Jurkat, Clone E6-1 (cell line): ENCODE measurements at regions not wholly inside any gene's neighbourhood (a gene's known extent, or its start where the extent isn't known, plus 50 kb on each side); places are given as distances from the start of the nearest gene placed in this dataset.

Experiments
- DNase-seq: peaks from one replicate; pipeline ENCODE4 v3.0.0-alpha.2; 2011; ENCODE audit warnings: low read depth, low spot score
- H3K4me3 ChIP-seq: 2 replicates; pipeline ENCODE4 v1.5.1; 2011; ENCODE audit warnings: mild to moderate bottlenecking, low read length, control low read depth, moderate library complexity

DNA sequence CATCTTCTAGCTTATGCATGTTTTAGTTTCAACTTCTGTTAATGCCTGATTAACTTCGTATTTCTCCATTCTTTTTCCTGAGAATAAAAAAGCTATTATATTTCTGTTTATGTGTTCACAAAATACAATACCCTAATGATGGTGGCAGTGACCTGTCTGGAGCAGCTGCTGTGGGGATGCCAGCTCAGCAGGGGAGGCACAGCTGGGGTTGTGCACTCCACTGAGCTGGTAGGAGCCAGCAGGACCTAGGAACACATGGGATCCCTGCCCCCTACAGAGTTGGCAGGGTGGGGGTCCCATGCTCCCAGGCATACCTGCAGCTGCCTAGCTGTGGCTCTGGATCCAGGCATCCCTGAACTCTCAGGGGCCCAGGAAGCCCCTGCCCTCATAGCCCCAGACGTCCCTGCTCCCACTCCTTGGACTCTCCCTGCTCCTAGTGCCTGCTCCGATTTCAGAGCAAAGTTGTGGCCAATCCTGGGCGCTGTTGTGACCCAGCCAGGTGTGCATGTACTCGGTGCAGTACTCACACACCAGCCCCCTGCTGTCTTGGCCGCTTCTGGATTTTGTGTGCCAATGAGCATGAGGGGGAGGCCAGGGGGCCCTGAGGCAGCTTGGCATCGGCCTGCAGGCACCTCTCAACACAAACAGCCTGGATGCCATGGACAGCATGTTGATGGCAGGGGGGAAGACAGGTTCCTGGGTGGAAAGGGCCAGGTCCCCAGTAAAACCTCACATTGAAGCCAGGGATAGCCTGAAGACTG, 546.0 kb downstream of the ZNF804A start:
- DNase-seq: no peak
- no peak overlapping the region for H3K4me3 ChIP-seq

DNA sequence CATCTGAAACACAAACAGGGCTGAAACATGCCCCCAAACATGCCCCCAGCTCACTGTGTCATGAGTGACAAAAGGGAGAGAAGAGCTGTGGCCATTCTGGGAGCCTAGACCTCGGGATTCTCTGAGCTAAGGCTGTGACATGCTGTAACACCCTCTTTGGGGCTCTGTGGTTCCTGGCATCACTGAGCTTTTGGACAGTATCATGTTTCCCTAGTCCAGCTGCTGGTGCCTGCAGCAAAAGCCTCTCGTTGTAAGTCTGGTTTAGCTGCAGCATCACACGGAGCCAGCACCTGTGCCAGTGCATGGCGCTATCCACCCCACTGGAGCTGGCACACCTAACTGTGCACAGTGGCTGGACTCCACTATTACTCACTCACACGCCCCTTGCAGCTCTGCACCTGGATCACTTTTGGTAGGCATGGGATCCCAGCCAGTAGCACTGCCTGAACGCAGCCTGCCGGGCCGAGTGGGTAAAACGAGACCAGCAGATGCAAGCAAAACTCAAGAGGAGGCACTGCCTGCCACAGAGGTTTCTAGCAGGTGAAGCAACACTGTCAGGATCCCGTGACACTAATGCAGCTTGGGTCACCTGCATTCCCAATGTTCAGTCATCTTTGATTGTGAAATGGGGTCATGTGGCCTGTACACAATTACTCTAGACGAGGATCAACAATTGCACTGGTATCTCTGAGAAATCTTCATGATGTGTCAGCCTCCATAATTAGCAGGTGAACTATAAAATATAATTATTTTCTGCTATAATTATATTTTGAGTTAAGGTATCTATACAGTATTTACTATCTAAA, 547.2 kb downstream of the ZNF804A start:
- no peak for DNase-seq
- H3K4me3 ChIP-seq: no peak overlapping the region

DNA sequence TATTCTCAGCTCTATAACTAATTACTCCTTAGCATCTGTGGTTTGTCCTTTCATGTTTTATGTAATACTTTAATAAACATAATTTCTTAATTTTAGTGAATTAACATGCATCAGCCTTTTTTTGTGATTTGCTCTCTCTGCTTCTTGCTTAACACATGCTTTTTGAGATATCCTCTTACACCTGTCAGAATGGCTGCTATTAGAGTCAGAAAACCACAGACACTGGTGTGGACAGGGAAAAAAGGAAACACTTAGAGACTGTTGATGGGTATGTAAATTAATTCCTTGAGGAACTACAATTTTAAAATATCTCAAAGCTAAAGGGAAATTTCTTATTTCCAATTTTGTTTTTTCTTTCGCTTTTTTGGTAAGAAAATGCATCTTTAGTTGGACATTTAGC, 549.0 kb downstream of the ZNF804A start:
- no peak for DNase-seq
- H3K4me3 ChIP-seq: no peak overlapping the region

DNA sequence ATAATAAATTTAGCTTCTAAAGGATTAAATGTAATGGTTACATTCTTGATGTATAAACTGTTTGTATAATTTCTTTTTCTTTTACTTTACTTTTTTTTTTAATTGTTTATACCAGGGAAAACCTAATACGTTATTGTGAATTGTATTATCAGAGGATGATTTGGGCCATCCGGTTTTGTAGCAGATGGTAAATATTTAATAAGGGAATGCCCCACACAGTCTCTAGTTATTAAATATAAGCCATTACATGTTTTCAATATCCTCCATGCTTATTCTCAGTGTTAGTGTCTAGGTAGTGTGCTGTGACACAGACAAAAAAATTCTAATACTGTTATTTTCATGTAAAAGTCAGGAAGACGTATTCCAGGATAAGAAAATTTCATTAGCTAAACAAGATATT, 553.9 kb downstream of the ZNF804A start:
- no peak for DNase-seq
- H3K4me3 ChIP-seq: no peak overlapping the region

DNA sequence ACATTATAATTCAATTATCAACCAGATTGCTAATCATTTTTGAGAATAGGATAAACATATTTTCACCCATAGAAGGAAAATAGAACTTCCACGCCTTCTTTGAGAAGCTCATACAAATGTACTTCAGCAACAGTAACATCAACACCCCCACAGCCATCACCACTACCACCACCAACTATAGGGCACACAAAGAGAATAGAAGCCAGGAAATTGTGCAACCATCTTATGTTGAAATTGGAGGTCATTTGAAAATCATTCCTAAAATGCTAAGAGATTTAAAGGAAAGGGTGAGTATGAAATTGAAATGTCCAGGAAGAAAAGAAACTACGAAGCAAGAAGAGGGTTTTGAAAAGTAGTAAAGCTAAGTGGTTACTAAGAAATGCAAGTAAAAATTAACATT, 563.4 kb downstream of the ZNF804A start:
- no peak overlapping the region for H3K4me3 ChIP-seq
- no peak for DNase-seq

DNA sequence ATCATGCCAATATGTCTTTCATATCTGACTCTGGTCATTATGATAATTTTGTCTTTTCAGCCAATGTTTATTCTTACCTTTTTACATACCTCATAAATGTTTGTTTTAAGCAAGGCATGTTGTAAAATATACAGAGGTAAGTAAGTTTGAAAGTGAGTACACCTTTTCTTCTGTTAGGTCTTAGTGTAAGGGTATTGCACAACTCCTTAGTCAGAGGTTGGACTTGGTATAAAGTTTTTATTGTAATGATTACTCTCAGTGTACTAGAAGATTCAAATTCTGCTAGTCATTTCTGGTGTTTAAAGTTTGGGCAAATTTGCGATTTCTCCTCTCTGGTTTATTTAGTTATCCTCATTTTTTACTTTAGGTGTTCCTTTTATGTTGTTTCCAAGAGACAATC, 564.3 kb upstream of the FSIP2 start:
- no peak for DNase-seq
- H3K4me3 ChIP-seq: no peak overlapping the region

DNA sequence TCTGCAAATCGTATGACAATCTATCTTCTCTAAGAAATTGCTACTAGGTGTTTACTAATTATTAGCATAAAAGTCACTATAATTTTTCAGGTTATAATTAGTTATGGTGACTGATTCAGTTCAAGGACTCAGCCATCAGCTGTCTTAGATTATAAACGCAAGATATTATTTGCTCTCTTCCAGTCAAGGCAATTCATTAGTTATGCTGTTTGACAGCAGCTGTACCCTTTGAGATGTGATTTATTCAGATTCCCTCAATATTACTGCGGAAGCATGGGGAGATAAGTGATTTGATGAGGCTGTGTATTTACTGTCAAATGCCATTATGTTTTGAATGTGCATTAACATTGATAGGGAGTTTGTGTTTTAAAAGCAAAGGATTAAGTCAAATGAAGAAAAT, 558.9 kb upstream of the FSIP2 start:
- no peak overlapping the region for H3K4me3 ChIP-seq
- no peak for DNase-seq

DNA sequence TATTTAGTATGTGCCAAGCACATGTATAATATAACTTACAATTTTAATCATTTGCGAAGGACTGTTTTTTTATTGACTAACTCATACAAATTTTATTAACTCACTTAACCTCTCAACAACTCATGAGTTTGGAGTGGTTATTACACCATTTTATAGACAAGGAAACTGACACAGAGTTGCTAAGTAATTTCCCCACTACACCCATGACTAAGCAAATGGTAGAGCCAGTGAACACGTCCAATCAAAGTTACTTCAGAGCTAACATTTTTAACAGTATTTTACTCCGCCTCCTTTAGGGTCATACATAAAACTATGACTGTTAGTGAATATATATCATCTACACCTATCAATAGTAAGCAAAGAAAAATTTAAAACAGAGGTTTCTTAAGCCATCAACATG, 556.7 kb upstream of the FSIP2 start:
- DNase-seq: no peak
- no peak overlapping the region for H3K4me3 ChIP-seq

DNA sequence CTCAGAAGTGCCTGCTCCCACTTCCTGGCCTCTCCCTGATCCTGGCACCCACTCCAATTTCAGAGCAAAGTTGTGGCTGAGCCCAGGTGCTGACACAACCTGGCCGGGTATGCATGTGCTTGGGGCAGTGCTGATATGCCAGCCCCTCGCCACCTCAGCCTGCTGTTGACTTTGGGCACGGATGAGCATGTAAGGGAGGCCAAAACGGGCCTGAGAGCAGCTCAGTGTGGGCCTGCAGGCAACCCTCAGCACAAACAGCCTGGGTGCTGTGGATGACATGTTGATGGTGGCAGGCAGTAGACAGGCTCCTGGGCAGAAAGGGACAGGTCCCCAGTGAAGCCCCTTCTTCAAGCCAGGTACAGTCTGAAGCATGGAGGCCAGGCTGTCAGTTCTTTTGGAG, 553.6 kb upstream of the FSIP2 start:
- no peak for DNase-seq
- no peak overlapping the region for H3K4me3 ChIP-seq

DNA sequence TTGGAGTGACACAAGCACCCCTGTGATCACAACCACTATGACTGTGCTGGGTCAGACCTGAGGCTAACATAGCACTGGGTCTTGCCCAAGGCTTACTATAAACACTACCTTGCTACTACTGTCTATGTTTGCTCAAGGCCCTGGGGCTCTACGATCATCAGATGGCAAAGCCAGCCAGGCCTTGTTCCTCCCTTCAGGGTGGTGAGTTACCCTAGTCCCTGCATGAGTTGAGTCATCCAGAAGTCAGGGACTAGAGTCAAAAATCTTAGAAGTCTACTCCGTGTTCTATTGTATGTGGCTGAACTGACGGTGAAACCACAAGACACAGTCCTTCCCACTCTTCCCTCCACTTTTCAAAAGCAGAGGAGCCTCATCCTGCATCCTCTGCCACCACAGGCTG, 551.2 kb upstream of the FSIP2 start:
- DNase-seq: no peak
- H3K4me3 ChIP-seq: no peak overlapping the region

DNA sequence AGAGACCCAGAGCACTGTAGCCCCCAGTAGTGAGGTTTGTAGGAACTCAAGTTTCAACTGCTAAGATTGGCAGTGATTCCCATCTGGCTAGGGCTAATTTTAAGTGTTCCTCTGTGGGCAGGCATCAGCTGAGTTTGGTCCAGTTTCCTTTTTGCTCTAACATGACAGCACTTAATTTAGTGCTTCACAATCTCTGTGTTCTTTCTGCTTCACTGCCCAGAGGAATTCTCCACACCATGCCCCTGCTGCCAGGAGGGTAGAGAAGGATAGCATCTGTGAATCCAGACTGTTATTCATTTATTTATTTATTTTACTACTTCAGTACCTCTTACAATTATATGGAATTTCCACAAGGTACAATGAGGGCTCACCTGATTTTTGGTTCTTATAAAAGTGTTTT, 549.9 kb upstream of the FSIP2 start:
- H3K4me3 ChIP-seq: no peak overlapping the region
- no peak for DNase-seq

DNA sequence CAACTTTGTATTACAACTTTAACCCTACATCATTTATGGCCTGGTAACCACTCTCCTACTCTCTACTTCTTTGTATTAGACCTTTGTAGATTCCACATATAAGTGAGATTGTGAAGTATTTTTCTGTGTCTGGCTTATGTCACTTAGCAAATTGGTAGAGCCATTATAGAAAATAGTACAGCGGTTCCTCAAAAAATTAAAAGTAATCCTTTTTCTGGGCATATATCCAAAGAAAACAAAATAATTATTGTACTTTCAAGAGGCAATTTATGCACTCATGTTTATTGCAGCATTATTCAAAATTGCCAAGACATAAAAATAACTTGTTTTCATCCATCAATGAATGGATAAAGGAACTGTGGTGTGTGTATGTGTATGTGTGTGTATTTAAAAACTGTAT, 537.5 kb upstream of the FSIP2 start:
- DNase-seq: no peak
- H3K4me3 ChIP-seq: no peak overlapping the region

DNA sequence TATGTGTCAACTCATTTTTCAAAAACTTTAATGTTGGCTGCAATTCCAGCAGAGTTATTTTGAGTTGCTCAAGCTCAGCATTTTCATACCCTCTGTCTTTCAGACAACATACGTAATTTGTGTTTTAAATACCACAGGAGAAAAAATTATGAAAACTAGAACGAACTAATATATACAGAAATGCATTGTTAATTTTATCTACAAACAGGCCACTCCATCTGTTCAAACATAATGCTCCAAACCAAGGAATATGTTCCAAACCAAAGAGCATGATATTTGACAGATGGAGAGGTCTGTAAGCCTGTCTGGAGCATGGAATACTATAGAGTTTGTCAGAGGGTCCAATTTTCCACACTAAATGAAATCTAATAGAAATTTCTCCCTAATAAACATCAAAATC, 536.2 kb upstream of the FSIP2 start:
- H3K4me3 ChIP-seq: no peak overlapping the region
- DNase-seq: no peak

DNA sequence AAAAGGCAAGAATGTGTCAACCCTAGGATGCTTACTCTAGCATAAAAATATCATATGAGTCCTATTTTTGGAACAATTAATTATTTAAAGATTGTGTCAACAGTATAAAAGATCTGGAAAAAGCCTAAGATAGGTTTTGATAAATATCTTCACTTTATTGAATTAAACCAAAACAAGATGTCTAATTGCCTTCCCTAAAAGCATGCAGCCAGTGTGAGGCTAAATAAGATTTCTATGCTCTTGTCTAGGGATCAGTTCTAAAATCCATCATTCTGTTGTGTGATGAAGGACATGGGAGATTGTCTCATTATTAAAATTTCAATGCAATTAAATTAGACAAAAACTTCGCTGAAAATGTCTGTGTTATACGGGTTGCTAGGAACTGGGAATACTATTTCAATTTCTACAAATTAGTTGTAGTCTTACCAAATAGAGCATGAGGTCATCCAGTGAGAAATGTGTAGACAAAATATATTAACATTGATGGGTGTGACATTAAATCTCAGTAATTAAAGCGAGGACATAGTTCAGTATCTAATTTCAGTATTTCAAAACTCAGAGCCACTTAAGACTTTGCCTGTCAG, 535.6 kb upstream of the FSIP2 start:
- H3K4me3 ChIP-seq: no peak overlapping the region
- no peak for DNase-seq

DNA sequence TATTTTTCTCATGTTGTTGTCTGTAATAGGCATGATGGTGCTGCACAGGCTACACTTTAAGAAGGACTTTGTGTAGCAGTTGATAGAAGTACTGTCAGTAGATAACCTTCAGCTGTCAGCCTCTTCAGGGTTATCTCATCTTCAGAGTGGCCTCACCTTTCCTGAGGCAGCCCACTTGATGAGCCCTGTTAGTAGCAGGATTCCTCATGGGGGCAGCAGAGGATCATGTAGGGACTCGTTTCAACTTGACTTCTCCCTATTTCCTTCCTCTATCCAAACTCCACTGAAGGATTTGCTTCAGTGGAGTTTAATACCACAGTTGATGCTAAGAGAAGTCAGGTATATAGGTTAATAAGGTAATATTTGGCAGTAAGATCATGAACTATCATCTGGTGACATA, 530.3 kb upstream of the FSIP2 start:
- H3K4me3 ChIP-seq: no peak overlapping the region
- peak; percentile 4 for DNase-seq

DNA sequence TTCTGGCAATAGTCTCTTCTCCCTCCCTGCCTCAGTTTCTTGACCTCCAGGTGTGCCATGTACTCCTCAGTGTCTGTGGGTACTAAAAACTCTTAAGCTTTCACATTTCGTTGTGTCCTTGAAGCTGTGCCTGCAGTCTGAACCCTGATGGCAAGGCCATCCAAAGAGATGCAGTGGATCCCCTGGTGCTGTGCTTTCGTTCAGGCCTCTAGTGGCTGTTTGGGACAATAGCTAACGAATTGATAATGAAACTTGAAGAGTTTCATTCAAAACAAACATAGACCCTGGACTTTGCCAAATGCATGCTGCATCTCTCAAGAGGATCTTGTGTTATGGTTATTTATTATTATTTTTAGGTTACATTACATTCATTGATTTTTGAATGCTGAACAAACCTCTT, 523.1 kb upstream of the FSIP2 start:
- DNase-seq: no peak

DNA sequence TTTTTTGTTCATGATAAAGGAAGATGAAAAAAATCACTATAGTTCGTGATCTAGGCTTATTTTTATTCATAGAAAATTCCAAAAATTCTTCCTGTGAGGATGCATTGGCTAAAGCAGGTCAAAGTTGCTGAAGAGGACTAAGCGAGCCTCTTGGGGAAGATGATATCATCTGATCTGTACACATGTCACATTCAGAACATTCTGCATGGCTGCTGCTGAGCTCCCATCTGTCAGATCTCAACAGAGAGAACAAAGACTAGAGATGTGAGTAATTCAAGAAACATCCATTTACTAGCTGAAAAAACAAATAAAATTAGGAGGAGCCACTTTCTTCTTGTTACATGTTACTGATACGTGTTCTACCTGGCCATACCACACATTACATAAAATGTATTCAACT, 518.6 kb upstream of the FSIP2 start:
- DNase-seq: no peak
- H3K4me3 ChIP-seq: no peak overlapping the region

More for the DNA sequence above, 523.1 kb upstream of the FSIP2 start:
- H3K4me3 ChIP-seq: no peak overlapping the region

DNA sequence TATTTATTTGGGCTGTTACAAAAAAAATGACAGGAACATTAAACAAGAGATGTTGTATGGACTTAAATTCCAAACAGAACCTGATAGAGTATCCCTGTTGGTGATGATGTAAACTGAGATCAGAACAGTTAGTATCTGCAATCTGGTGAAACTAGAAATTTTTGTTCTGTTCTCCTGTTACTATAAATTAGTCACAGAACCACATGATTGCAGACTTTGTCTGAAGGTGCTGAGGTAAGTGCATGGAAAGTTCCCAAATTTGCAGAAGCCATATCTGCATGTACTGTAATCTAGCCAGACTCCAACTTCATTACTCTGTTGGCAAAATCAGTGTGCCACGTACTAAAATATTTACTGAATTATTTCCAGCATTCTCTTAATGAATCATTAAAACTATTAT, 516.3 kb upstream of the FSIP2 start:
- H3K4me3 ChIP-seq: no peak overlapping the region
- DNase-seq: no peak

DNA sequence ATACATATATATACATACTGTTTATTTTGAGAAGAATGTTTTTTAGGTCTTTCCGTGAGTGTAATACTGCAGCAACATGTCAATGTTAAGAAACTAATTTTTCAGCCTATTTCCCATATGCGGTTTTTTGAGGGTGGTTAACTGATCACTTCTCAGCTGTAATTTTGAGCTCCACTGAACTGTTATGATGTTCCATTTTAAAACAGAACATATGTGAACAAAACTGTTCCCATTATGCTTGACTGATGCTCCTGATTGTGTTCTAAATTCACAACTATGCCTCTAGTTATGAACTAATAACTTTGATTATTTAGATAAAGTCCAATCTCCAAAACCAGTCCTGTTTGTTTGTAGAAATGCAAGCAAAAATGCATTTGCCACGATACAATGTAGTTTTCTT, 511.2 kb upstream of the FSIP2 start:
- DNase-seq: no peak
- H3K4me3 ChIP-seq: no peak overlapping the region

DNA sequence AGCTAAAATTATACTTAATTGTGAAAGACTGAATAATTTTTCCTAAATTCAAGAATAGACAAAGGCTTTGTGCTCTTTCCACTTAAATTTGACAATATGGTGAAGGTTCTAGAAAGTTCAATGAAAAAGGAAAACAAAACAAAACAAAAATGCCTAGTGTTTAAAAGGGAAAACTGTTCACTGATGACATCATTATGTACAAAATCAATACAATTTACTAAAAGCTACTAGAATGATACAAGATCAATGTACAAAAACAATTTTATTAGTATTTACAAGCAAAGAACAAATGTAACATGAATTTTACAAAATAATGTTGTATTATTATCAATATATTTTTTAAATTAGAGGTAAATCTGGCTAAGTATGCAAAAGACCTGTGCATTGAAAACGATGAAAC, 499.1 kb upstream of the FSIP2 start:
- no peak for DNase-seq

More for the DNA sequence above, 499.1 kb upstream of the FSIP2 start:
- no peak overlapping the region for H3K4me3 ChIP-seq
